Panc1 (cell line): ENCODE measurements at regions not wholly inside any gene's neighbourhood (a gene's known extent, or its start where the extent isn't known, plus 50 kb on each side); places are given as distances from the start of the nearest gene placed in this dataset.

Experiments
- ATAC-seq: fragments of 200-7000 bp; cut with Tn5 transposase; 2 replicates; pipeline ENCODE4 v1.9.1; 2020; ENCODE audit warnings: mild to moderate bottlenecking, moderate library complexity
- BruUV-seq: library from RNA; stranded (reverse); fragments of 400-500 nt; replicated peaks from 2 replicates; lab custom pipeline; 2021; lab: Mats Ljungman, UMichigan
- CTCF ChIA-PET: fragments of 300-600 bp; sonication (Branson Sonifier 250); formaldehyde crosslinking; loops from one replicate; lab custom pipeline; 2022; ENCODE audit warnings: antibody characterized with exemption; lab: Charles Lee
- POLR2A ChIA-PET: fragments of 300-600 bp; sonication (Branson Sonifier 250); formaldehyde crosslinking; loops from one replicate; lab custom pipeline; 2022; ENCODE audit warnings: antibody characterized with exemption; lab: Charles Lee
- DNase-seq: peaks from one replicate; pipeline ENCODE4 v3.0.0-alpha.2; 2010; ENCODE audit warnings: low read depth, low spot score
- H3K27ac ChIP-seq: 2 replicates; pipeline ENCODE4 v1.5.1; 2011; ENCODE audit warnings: mild to moderate bottlenecking, low read length, inconsistent platforms
- H3K27me3 ChIP-seq: fragments of 200-500 bp; sonication (Bioruptor generic); 2 replicates; pipeline ENCODE4 v1.6.0; 2014; ENCODE audit warnings: low read length, inconsistent platforms; ENCODE audit not compliant: control insufficient read depth, insufficient read depth
- H3K36me3 ChIP-seq: fragments of 200-500 bp; sonication (Bioruptor generic); 2 replicates; pipeline ENCODE4 v1.5.1; 2014; ENCODE audit warnings: inconsistent platforms, mild to moderate bottlenecking, low read length, moderate library complexity; ENCODE audit not compliant: control insufficient read depth, insufficient read depth
- H3K4me1 ChIP-seq: 2 replicates; pipeline ENCODE4 v1.5.1; 2011; ENCODE audit warnings: inconsistent platforms, mild to moderate bottlenecking, low read length, moderate library complexity; ENCODE audit not compliant: control insufficient read depth, insufficient read depth
- H3K4me3 ChIP-seq, 2 experiments: 2 replicates each; pipeline ENCODE4 v1.5.1; 2011 to 2012; ENCODE audit warnings: low read depth in 2 of 2, low read length in 2 of 2, mild to moderate bottlenecking in 2 of 2, inconsistent platforms in 1 of 2, moderate library complexity in 1 of 2
- H3K9me3 ChIP-seq: fragments of 200-500 bp; sonication (Bioruptor generic); 2 replicates; pipeline ENCODE4 v1.5.1; 2014; ENCODE audit warnings: low read depth, mild to moderate bottlenecking, inconsistent platforms, low read length, moderate library complexity; ENCODE audit not compliant: control insufficient read depth, insufficient read depth
- CTCF ChIP-seq: fragments of 450-650 bp; IDR thresholded peaks from 2 replicates; pipeline ENCODE4 v1.5.1; 2017; ENCODE audit warnings: mild to moderate bottlenecking
- POLR2AphosphoS5 ChIP-seq: IDR thresholded peaks from 2 replicates; pipeline ENCODE4 v1.6.1; 2012; ENCODE audit warnings: mild to moderate bottlenecking, low read depth, low read length, moderate library complexity
- REST ChIP-seq, 2 experiments: IDR thresholded peaks; 2 replicates each; pipeline ENCODE4 v1.6.1; 2011 to 2012; ENCODE audit warnings: low read depth in 2 of 2, control low read depth in 1 of 2, low read length in 1 of 2, mild to moderate bottlenecking in 1 of 2, moderate library complexity in 1 of 2; ENCODE audit not compliant: insufficient read depth in 1 of 2
- SIN3A ChIP-seq: IDR thresholded peaks from 2 replicates; pipeline ENCODE4 v1.6.1; 2012; ENCODE audit warnings: low read depth, mild to moderate bottlenecking, low read length, moderate library complexity, borderline replicate concordance; ENCODE audit not compliant: insufficient read depth
- TCF7L2 ChIP-seq: IDR thresholded peaks from 2 replicates; pipeline ENCODE4 v1.6.1; 2011; ENCODE audit warnings: mild to moderate bottlenecking, low read depth, low read length, inconsistent platforms
- in situ Hi-C: cut with HindIII; loops from 2 replicates; pipeline ENCODE4 v1.10.0; 2016; ENCODE audit warnings: low sequenced_read_pairs, low pct_unique_long_range_greater_than_20kb
- intact Hi-C: fragments of 100-400 bp; cut with micrococcal nuclease; formaldehyde crosslinking; loops from one replicate; pipeline ENCODE4 v1.10.0; 2022; ENCODE audit not compliant: unreplicated experiment

DNA sequence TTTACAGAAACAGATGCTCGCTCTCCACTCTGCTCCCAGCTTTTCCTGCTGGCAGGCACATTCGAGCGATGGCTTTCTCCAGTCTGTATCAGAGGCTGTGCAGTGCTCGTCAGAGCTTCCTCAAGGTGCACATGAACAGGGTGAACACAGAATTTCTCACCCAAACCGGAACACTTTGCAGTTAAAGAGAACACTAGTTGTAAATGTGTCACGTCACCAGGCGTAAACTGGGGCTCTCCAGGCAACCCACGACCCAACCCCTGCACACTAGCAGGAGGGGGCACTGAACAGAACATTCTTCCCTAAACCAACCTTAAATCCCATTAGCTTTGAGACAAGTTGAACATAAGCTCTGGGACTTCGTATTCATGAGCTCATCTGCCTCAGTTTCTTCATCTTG lies 119.0 kb downstream of the RMI2 start:
- TF ChIP-seq TCF7L2 = no peak
- no peak for TF ChIP-seq POLR2AphosphoS5
- TF ChIP-seq CTCF = no peak
- no peak for TF ChIP-seq REST (IDR thresholded peaks at IDR 0.05; ENCODE audit: insufficient read depth in 1 of 2, low read depth in 2 of 2, low read length in 1 of 2)
- no peak for TF ChIP-seq SIN3A
- CTCF ChIA-PET = no interaction called here
- no TSS peak for BruUV-seq
- DNase-seq (no peak), ATAC-seq (no peak)
- Histone ChIP-seq H3K9me3 (no peaks in the 10 kb centered on the region), H3K27ac (no peak overlapping the region), H3K36me3 (no peaks in the 10 kb centered on the region), H3K4me1 (no peaks in the 10 kb centered on the region), H3K27me3 (no peaks in the 10 kb centered on the region), H3K4me3 (no peak overlapping the region)
- POLR2A ChIA-PET = interaction anchor here (0.6 kb wide), 1 partner anchor 20 kb away, joined by 13 read pairs; no protein-coding TSS in a partner anchor
- in situ Hi-C loops = no loop called here
- intact Hi-C loops = no loop called here

- DNase-seq (no peak), ATAC-seq (no peak)
- no TSS peak for BruUV-seq
- POLR2A ChIA-PET = no interaction called here
- Histone ChIP-seq H3K4me3 (no peak overlapping the region), H3K27ac (no peak overlapping the region), H3K27me3 (no peaks in the 10 kb centered on the region), H3K9me3 (no peaks in the 10 kb centered on the region), H3K36me3 (no peaks in the 10 kb centered on the region), H3K4me1 (no peaks in the 10 kb centered on the region)
- intact Hi-C loops (no loop called here), in situ Hi-C loops (no loop called here)
- TF ChIP-seq CTCF (no peak), REST (IDR thresholded peaks at IDR 0.05; ENCODE audit: insufficient read depth in 1 of 2, low read depth in 2 of 2, low read length in 1 of 2) (no peak), POLR2AphosphoS5 (no peak), SIN3A (no peak), TCF7L2 (no peak)
- CTCF ChIA-PET = no interaction called here
Observed at GRCh38 chr16:11465675-11466074, 120.4 kb downstream of the RMI2 start.
